ENCODE measurements at regions not wholly inside any gene's neighbourhood (a gene's known extent, or its start where the extent isn't known, plus 50 kb on each side); places are given as distances from the start of the nearest gene placed in this dataset.

- ChIA-PET CTCF (no interaction called here), POLR2A (ENCODE audit: unreplicated experiment) (no interaction called here)
- H3K9ac ChIP-seq (ENCODE audit: low read depth, low read length) = no peak overlapping the region
- no peak overlapping the region for H2AFZ ChIP-seq (replicated peaks; ENCODE audit: low read length, poor library complexity)
- H2BK5ac ChIP-seq (ENCODE audit: low read depth, low read length, poor library complexity, severe bottlenecking) = no peak overlapping the region
- no peak overlapping the region for H4K5ac ChIP-seq (ENCODE audit: low read depth, low read length)
- in situ Hi-C loops (cut with MboI; ENCODE audit: low sequenced_read_pairs) (no loop called here), dilution Hi-C loops (cut with HindIII; ENCODE audit: low sequenced_read_pairs, unreplicated experiment) (no loop called here), intact Hi-C loops (cut with micrococcal nuclease) (no loop called here)
- H3K23ac ChIP-seq (ENCODE audit: low read depth, low read length) = no peak overlapping the region
- no peaks in the 10 kb centered on the region for H4K20me1 ChIP-seq (ENCODE audit: insufficient read depth, low read length)
- BruUV-seq (replicated peaks) = no TSS peak
- H2BK15ac ChIP-seq (ENCODE audit: low read depth, low read length) = no peak overlapping the region
- TF ChIP-seq NFE2L2 (IDR thresholded peaks at IDR 0.05; ENCODE audit: low read depth, low read length) (no peak), USF2 (IDR thresholded peaks at IDR 0.05; ENCODE audit: low read depth, low read length) (no peak), BHLHE40 (IDR thresholded peaks at IDR 0.05; ENCODE audit: low read depth, low read length) (no peak), RAD21 (IDR thresholded peaks at IDR 0.05; ENCODE audit: low read length) (no peak), CTCF (conservative IDR thresholded peaks at IDR 0.05; ENCODE audit: low read depth, low read length) (no peak), RFX5 (IDR thresholded peaks at IDR 0.05; ENCODE audit: low read depth, low read length) (no peak), FOS (IDR thresholded peaks at IDR 0.05; ENCODE audit: low read depth, low read length) (no peak), CEBPB (IDR thresholded peaks at IDR 0.05; ENCODE audit: low read depth, low read length) (no peak), RCOR1 (IDR thresholded peaks at IDR 0.05; ENCODE audit: insufficient replicate concordance, low read length) (no peak)
- no peak overlapping the region for H3K56ac ChIP-seq (ENCODE audit: extremely low read depth, insufficient read depth, low read length)
- no peaks in the 10 kb centered on the region for H3K79me1 ChIP-seq (ENCODE audit: low read depth in 1 of 2, low read length in 2 of 2)
- H3K9me3 ChIP-seq (ENCODE audit: control insufficient read depth, insufficient read depth, low read length) = no peaks in the 10 kb centered on the region
- no peak overlapping the region for H3K4ac ChIP-seq (ENCODE audit: low read depth, low read length)
- H3K4me3 ChIP-seq (ENCODE audit: insufficient read depth, low read depth, low read length) = no peak overlapping the region
- H2AK9ac ChIP-seq (replicated peaks; ENCODE audit: low read depth, low read length, poor library complexity) = no peak overlapping the region
- ATAC-seq (ENCODE audit: low read depth) = no peak
- H4K91ac ChIP-seq (ENCODE audit: insufficient read depth, low read depth, low read length) = no peak overlapping the region
- no peaks in the 10 kb centered on the region for H3K36me3 ChIP-seq (ENCODE audit: control insufficient read depth, insufficient read depth, low read length)
- H2BK120ac ChIP-seq (ENCODE audit: low read depth, low read length) = no peak overlapping the region
- H3K9me1 ChIP-seq (ENCODE audit: insufficient read depth, low read length) = no peaks in the 10 kb centered on the region
- no peak overlapping the region for H3K18ac ChIP-seq (ENCODE audit: low read depth, low read length)
- H3K27me3 ChIP-seq (ENCODE audit: control insufficient read depth, insufficient read depth, low read length) = no peaks in the 10 kb centered on the region
- no peak overlapping the region for H2BK20ac ChIP-seq (ENCODE audit: low read depth, low read length)
- WGBS, 2 experiments (ENCODE audit: extremely low coverage in 2 of 2, insufficient read length in 1 of 2) = no CpG with 5 or more reads among the region's 1 CpG
- no peak overlapping the region for H3K4me2 ChIP-seq (ENCODE audit: low read depth, low read length)
- H4K8ac ChIP-seq (ENCODE audit: low read depth in 2 of 2, low read length in 2 of 2) = no peak overlapping the region
- no peak for DNase-seq
- H3K14ac ChIP-seq (replicated peaks; ENCODE audit: low read depth, low read length) = no peak overlapping the region
- H3K27ac ChIP-seq (ENCODE audit: insufficient read depth, low read length) = no peak overlapping the region
- no peak overlapping the region for H2AK5ac ChIP-seq (ENCODE audit: low read depth, low read length)
- H3K4me1 ChIP-seq (ENCODE audit: control insufficient read depth, insufficient read depth, low read length) = peaks cover 2% of the 10 kb centered on the region
Measured at GRCh38 chr14:87111126-87111525, 881.9 kb downstream of the GALC start.

Data from IMR-90 (cell line).